NT2/D1 (cell line): ENCODE measurements at regions not wholly inside any gene's neighbourhood (a gene's known extent, or its start where the extent isn't known, plus 50 kb on each side); places are given as distances from the start of the nearest gene placed in this dataset.

Source experiments
- DNase-seq: peaks from one replicate; pipeline ENCODE4 v3.0.0-alpha.2; 2011; ENCODE audit warnings: low read depth, low spot score
- H3K27me3 ChIP-seq: 2 replicates; pipeline ENCODE4 v1.6.0; 2011; ENCODE audit warnings: mild to moderate bottlenecking; ENCODE audit not compliant: insufficient read length, insufficient read depth
- H3K36me3 ChIP-seq: 2 replicates; pipeline ENCODE4 v1.6.1; 2011; ENCODE audit warnings: mild to moderate bottlenecking, low read length, mixed read lengths; ENCODE audit not compliant: insufficient read depth, insufficient read length
- H3K4me1 ChIP-seq: 2 replicates; pipeline ENCODE4 v1.5.1; 2011; ENCODE audit not compliant: insufficient read depth, insufficient read length
- H3K4me3 ChIP-seq: 2 replicates; pipeline ENCODE4 v1.5.1; 2011; ENCODE audit warnings: low read depth; ENCODE audit not compliant: insufficient read length
- H3K9ac ChIP-seq: 2 replicates; pipeline ENCODE4 v1.6.0; 2011; ENCODE audit warnings: low read depth; ENCODE audit not compliant: insufficient read length
- H3K9me3 ChIP-seq: 2 replicates; pipeline ENCODE4 v1.5.1; 2011; ENCODE audit warnings: mild to moderate bottlenecking, low read length; ENCODE audit not compliant: insufficient read depth
- SUZ12 ChIP-seq: IDR thresholded peaks from 2 replicates; pipeline ENCODE4 v1.6.1; 2011; ENCODE audit not compliant: insufficient read length, insufficient read depth; ENCODE audit errors: extremely low read depth
- YY1 ChIP-seq: IDR thresholded peaks from 2 replicates; pipeline ENCODE4 v1.6.1; 2011; ENCODE audit not compliant: insufficient read length, insufficient read depth
- ZNF274 ChIP-seq: IDR thresholded peaks from 2 replicates; pipeline ENCODE4 v1.6.1; 2011; ENCODE audit warnings: mild to moderate bottlenecking, low read depth, low read length

GRCh38 chr11:121795174-121795573 is 320.8 kb downstream of the BLID start:
- H3K27me3 ChIP-seq: no peaks in the 10 kb centered on the region
- peaks cover 15% of the 10 kb centered on the region; the same call in 1 of the 2 replicates for H3K9me3 ChIP-seq
- no peaks in the 10 kb centered on the region for H3K36me3 ChIP-seq
- TF ChIP-seq SUZ12: no peak
- TF ChIP-seq ZNF274: no peak
- no peak for TF ChIP-seq YY1
- H3K4me1 ChIP-seq: no peaks in the 10 kb centered on the region
- H3K4me3 ChIP-seq: no peak overlapping the region
- no peak for DNase-seq
- H3K9ac ChIP-seq: no peak overlapping the region

GRCh38 chr11:121794671-121795141 is 321.3 kb downstream of the BLID start:
- Histone ChIP-seq H3K36me3 (no peaks in the 10 kb centered on the region), H3K9ac (no peak overlapping the region), H3K27me3 (no peaks in the 10 kb centered on the region), H3K4me3 (no peak overlapping the region), H3K4me1 (no peaks in the 10 kb centered on the region), H3K9me3 (peaks cover 14% of the 10 kb centered on the region; the same call in 1 of the 2 replicates)
- no peak for TF ChIP-seq ZNF274
- TF ChIP-seq SUZ12: no peak
- no peak for TF ChIP-seq YY1
- DNase-seq: no peak

- 0 out of 2 replicates have a peak, but pooled peaks cover 6% of the 10 kb centered on the region for H3K9me3 ChIP-seq
- no peaks in the 10 kb centered on the region for H3K4me1 ChIP-seq
- no peak for TF ChIP-seq YY1
- no peak for TF ChIP-seq ZNF274
- no peak overlapping the region for H3K4me3 ChIP-seq
- no peaks in the 10 kb centered on the region for H3K27me3 ChIP-seq
- H3K36me3 ChIP-seq: no peaks in the 10 kb centered on the region
- H3K9ac ChIP-seq: no peak overlapping the region
- no peak for DNase-seq
Observed at GRCh38 chr11:121793916-121794315, 322.1 kb downstream of the BLID start.

GRCh38 chr11:121793291-121793690 is 322.7 kb downstream of the BLID start:
- no peak for TF ChIP-seq YY1
- Histone ChIP-seq H3K36me3 (no peaks in the 10 kb centered on the region), H3K4me3 (no peak overlapping the region), H3K9me3 (0 out of 2 replicates have a peak, but pooled peaks cover 1% of the 10 kb centered on the region), H3K9ac (no peak overlapping the region), H3K4me1 (no peaks in the 10 kb centered on the region), H3K27me3 (no peaks in the 10 kb centered on the region)
- no peak for DNase-seq

GRCh38 chr11:121792185-121792584 is 323.8 kb downstream of the BLID start:
- no peak for DNase-seq
- H3K9me3 ChIP-seq: no peaks in the 10 kb centered on the region
- H3K36me3 ChIP-seq: no peaks in the 10 kb centered on the region
- H3K27me3 ChIP-seq: no peaks in the 10 kb centered on the region
- H3K9ac ChIP-seq: no peak overlapping the region
- TF ChIP-seq YY1 (no peak), SUZ12 (no peak), ZNF274 (no peak)
- no peak overlapping the region for H3K4me3 ChIP-seq
- no peaks in the 10 kb centered on the region for H3K4me1 ChIP-seq

GRCh38 chr11:121790430-121790829 is 325.6 kb downstream of the BLID start:
- Histone ChIP-seq H3K4me3 (no peak overlapping the region), H3K4me1 (no peaks in the 10 kb centered on the region), H3K27me3 (no peaks in the 10 kb centered on the region), H3K9ac (no peak overlapping the region), H3K9me3 (no peaks in the 10 kb centered on the region), H3K36me3 (no peaks in the 10 kb centered on the region)
- no peak for DNase-seq
- TF ChIP-seq YY1 (no peak), ZNF274 (no peak), SUZ12 (no peak)

- Histone ChIP-seq H3K9ac (no peak overlapping the region), H3K4me1 (no peaks in the 10 kb centered on the region), H3K27me3 (no peaks in the 10 kb centered on the region), H3K9me3 (no peaks in the 10 kb centered on the region), H3K36me3 (no peaks in the 10 kb centered on the region), H3K4me3 (no peak overlapping the region)
- TF ChIP-seq YY1 (no peak), ZNF274 (no peak), SUZ12 (no peak)
- DNase-seq: no peak
Observed at GRCh38 chr11:121780971-121781370, 328.2 kb upstream of the SORL1-AS1 start.

GRCh38 chr11:121777056-121777455 is 324.3 kb upstream of the SORL1-AS1 start:
- DNase-seq: no peak
- no peak for TF ChIP-seq YY1
- TF ChIP-seq ZNF274: no peak
- no peak for TF ChIP-seq SUZ12
- Histone ChIP-seq H3K9ac (no peak overlapping the region), H3K9me3 (no peaks in the 10 kb centered on the region; the same call in 1 of the 2 replicates), H3K4me1 (no peaks in the 10 kb centered on the region), H3K4me3 (no peak overlapping the region), H3K36me3 (no peaks in the 10 kb centered on the region), H3K27me3 (no peaks in the 10 kb centered on the region)
